Tibial artery (tissue), 4 donors: ENCODE measurements at regions not wholly inside any gene's neighbourhood (a gene's known extent, or its start where the extent isn't known, plus 50 kb on each side); places are given as distances from the start of the nearest gene placed in this dataset.

ENCODE experiments used
- DNase-seq, 2 donors: peaks; one replicate each; pipeline ENCODE4 v3.0.0-alpha.2; 2019
- H3K27ac ChIP-seq, 2 donors: fragments of 200-600 bp; sonication (generic) in 1 of 2; 1 replicate in 1 of 2; 2 replicates in 1 of 2; pipeline ENCODE4 v1.5.1; 2018 to 2019; ENCODE audit warnings: mild to moderate bottlenecking in 1 of 2
- H3K27me3 ChIP-seq, 2 donors: fragments of 200-600 bp; sonication (generic) in 1 of 2; one replicate each; pipeline versions ENCODE4 v1.5.1 to v1.6.0; 2016 to 2019
- H3K36me3 ChIP-seq, 3 donors: fragments of 200-600 bp; sonication (generic) in 2 of 3; one replicate each; pipeline ENCODE4 v1.5.1; 2016 to 2019; ENCODE audit warnings: mild to moderate bottlenecking in 2 of 3
- H3K4me1 ChIP-seq, 4 donors: fragments of 200-600 bp; sonication (generic) in 2 of 4; 1 replicate in 3 of 4; 2 replicates in 1 of 4; pipeline ENCODE4 v1.5.1; 2016 to 2019
- H3K4me3 ChIP-seq, 2 donors: fragments of 200-600 bp; sonication (generic) in 1 of 2; 1 replicate in 1 of 2; 2 replicates in 1 of 2; pipeline ENCODE4 v1.5.1; 2018 to 2019; ENCODE audit warnings: mild to moderate bottlenecking in 2 of 2
- H3K9me3 ChIP-seq, 3 donors: fragments of 200-600 bp; sonication (generic) in 1 of 3; one replicate each; pipeline ENCODE4 v1.5.1; 2016 to 2019
- CTCF ChIP-seq, 2 experiments: fragments of 200-600 bp in 1 of 2; fragments of 450-650 bp in 1 of 2; IDR thresholded peaks; one replicate each; pipeline ENCODE4 v1.5.1; 2017 to 2019; ENCODE audit warnings: antibody characterized with exemption in 2 of 2, mild to moderate bottlenecking in 1 of 2, moderate library complexity in 1 of 2
- intact Hi-C: fragments of 100-400 bp; cut with DNase I; formaldehyde crosslinking; loops from one replicate; pipeline ENCODE4 v1.15.0; 2023; ENCODE audit warnings: low total_unique reads

DNA sequence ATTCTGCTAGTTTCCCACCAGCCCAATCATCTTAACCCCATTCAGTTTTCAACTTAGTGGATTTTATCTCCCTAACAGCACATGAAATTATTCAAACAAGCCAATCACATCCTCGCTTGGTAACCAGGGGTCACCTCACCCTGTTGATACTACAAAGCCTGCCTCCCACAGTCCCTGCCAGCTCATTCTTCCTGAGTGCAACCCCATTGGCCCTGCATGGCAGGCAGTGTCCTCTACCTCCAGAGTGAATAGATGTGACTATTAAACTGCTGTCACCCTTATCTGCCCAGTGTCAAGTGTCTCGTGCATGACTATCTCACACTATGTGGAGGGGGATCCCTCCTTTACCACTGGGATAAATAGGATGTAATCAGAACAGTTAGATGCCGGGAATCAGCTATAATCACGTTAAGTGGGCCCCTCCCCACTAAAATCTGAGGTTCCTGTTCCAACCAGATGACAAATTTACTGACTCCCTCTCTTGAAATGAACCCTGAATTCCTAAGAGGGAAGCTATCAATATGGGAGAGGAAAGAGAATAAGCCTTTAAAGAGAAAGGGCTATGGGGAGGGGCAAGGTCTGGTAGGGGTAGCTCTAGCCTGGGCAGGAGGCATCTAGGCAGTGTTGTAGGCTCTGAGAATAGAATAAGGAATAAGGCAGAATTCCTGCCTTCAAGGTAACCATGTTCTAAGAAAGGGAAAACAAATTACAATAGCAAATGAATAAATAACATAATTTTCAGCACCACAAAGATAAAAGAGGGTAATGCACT, 155.9 kb downstream of the SLC30A10 start:
- no peak for DNase-seq
- Histone ChIP-seq H3K9me3 (no peaks in the 10 kb centered on the region), H3K36me3 (no peaks in the 10 kb centered on the region), H3K4me3 (no peak overlapping the region), H3K27ac (no peak overlapping the region), H3K27me3 (no peaks in the 10 kb centered on the region), H3K4me1 (no peaks in the 10 kb centered on the region)
- intact Hi-C loops: no loop called here
- TF ChIP-seq CTCF (IDR thresholded peaks at IDR 0.05): no peak

DNA sequence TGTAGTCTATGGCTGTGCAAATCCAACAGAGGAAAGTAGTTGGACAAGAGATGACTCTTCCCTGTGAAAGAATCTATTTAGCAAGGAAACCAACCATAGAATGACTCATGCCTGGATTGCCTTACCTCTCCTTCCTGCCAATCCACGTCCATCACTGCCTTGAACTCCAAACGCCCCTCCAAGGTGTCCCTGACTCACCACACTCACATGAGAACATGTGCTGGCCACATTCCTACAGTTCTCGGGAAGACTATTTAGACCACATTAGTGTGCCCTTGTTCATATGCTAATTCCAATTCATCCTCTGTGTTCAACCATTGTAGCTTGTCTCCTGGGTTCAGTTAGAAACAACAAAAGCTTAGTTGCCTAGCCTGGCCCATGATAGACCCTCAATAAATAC, 157.3 kb downstream of the SLC30A10 start:
- no peak overlapping the region for H3K4me3 ChIP-seq
- TF ChIP-seq CTCF (IDR thresholded peaks at IDR 0.05): no peak
- no peaks in the 10 kb centered on the region for H3K27me3 ChIP-seq
- no peaks in the 10 kb centered on the region for H3K36me3 ChIP-seq
- H3K4me1 ChIP-seq: no peaks in the 10 kb centered on the region
- no peak overlapping the region for H3K27ac ChIP-seq
- H3K9me3 ChIP-seq: no peaks in the 10 kb centered on the region
- DNase-seq: peak in 1 of 2 donors; percentile 28
- intact Hi-C loops: no loop called here

DNA sequence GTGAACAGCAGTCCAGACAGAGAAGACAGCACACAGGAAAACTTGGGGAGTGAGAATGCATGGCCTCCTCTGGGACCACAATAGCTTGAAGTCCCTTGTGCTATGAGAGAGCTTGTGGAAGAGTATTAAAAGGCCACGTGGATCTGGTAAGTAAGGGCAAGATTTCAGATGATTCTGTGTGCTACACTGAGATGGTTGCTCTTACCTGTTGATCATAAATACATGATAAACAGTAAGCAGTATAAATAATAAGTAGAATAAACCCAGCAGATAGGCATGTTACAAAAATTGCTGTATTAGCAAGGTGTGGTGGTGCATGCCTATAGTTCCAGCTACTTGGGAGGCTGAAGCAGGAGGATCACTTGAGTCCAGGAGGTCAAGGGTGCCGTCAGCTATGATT, 150.4 kb upstream of the ZC3H11B start:
- no peaks in the 10 kb centered on the region for H3K4me1 ChIP-seq
- no peak for TF ChIP-seq CTCF (IDR thresholded peaks at IDR 0.05)
- H3K27me3 ChIP-seq: no peaks in the 10 kb centered on the region
- H3K9me3 ChIP-seq: no peaks in the 10 kb centered on the region
- intact Hi-C loops: no loop called here
- no peaks in the 10 kb centered on the region for H3K36me3 ChIP-seq
- DNase-seq: no peak
- no peak overlapping the region for H3K27ac ChIP-seq
- no peak overlapping the region for H3K4me3 ChIP-seq

DNA sequence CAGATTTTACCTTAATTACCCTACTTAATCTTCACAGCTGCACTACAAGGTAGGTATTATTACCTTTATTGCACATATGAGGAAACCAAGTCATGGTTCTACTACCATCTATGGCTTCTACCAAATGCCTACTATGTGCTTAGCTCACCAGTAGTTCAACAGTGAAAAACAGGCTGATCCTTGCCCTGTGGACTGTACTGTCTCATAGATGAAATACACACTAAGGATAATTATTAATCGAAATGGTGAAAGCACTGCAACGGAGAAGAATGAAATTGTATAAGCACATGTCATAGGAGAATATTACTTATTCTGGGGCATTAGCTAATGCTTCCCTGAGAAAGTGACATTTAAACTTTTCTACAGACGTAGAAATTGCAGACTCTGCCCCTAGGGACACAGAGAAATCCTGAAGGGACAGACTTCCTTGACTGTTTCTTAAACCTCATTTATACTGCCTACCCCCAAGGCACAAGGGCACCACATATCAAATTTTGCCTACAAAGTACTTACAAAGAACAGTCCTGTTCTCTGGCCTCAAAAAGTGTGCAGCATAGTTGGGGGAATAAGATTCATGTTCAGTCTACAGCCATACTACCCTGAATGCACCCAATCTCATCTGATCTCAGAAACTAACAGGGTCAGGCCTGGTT, 148.4 kb upstream of the ZC3H11B start:
- H3K4me1 ChIP-seq: no peaks in the 10 kb centered on the region
- H3K27ac ChIP-seq: no peak overlapping the region
- H3K4me3 ChIP-seq: no peak overlapping the region
- no peak for TF ChIP-seq CTCF (IDR thresholded peaks at IDR 0.05)
- H3K36me3 ChIP-seq: no peaks in the 10 kb centered on the region
- DNase-seq: no peak
- H3K9me3 ChIP-seq: no peaks in the 10 kb centered on the region
- intact Hi-C loops: no loop called here
- H3K27me3 ChIP-seq: no peaks in the 10 kb centered on the region

DNA sequence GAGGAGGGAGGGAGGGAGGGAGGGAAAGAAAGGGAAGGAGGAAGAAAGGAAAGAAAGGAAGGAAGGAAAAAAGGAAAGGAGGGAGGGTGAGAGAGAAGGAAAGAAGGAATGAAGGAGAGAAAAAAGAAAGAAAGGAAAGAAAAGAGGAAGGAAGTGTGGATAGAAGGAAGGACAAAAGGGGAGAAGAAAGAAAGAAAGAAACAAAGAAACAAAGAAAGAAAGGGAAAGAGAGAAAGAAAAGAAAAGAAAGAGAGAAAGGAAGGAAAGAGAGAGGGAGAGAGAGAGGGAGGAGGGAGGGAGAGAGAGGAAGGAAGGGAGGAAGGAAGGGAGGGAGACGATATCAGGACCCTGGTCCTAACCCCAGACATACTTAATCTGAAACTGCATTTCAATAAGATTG, 146.2 kb upstream of the ZC3H11B start:
- Histone ChIP-seq H3K4me3 (no peak overlapping the region), H3K4me1 (no peaks in the 10 kb centered on the region), H3K27ac (no peak overlapping the region), H3K36me3 (no peaks in the 10 kb centered on the region), H3K27me3 (no peaks in the 10 kb centered on the region), H3K9me3 (no peaks in the 10 kb centered on the region)
- TF ChIP-seq CTCF (IDR thresholded peaks at IDR 0.05): no peak
- DNase-seq: no peak
- intact Hi-C loops: no loop called here
